ENCODE measurements at regions not wholly inside any gene's neighbourhood (a gene's known extent, or its start where the extent isn't known, plus 50 kb on each side); places are given as distances from the start of the nearest gene placed in this dataset.

DNA sequence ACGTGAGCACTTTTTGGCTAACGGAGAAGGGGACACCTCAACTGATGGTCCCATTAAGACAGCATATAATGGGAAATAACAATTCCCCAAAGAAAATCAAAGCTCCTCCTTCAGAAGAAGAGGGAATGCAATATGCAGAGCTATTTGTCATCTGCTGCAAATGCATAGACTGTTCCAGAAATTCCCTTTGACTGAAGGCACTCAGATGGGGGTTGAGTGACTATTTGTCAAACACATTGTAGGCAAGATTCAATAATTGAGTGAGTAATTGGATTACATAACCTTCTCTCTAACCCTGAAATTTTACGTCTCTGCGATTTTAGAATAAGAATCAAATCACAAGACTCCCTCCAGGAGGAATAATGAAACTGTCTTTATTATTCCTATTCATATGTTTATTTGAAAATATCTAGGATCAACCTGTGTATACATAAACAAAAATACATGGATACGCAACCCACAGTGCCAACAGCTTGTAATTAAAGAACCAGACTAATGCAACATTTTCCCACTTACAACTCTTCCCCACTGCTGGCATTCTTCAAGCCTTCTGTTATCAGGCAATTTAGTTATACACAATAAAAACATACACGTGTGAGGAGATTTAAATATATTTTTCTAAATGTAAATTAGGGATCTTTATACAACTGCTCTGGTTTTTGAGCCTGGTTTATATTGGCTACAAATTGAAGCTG lies 256.6 kb downstream of the GBA3 start:
- DNase-seq (ENCODE audit: low read depth): no peak

DNA sequence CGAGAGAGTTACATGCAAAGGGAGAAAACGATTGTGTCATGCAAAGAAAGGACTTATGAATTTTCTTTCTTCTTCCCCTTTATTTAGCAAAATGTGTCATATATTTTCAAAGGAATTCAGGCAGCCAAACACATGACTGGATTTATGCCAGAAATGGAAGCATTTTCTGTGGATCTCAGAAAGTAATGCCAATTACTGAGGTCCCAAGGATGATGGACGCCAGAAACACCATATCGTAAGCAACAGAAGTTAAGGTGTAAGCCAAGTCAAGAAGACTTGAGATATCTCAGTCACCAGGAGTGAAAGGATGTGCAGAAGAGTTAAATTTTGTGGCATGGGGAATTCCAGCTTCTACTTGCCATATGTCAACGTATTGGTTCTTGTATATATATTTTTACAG lies 255.1 kb downstream of the GBA3 start:
- DNase-seq (ENCODE audit: low read depth): no peak

DNA sequence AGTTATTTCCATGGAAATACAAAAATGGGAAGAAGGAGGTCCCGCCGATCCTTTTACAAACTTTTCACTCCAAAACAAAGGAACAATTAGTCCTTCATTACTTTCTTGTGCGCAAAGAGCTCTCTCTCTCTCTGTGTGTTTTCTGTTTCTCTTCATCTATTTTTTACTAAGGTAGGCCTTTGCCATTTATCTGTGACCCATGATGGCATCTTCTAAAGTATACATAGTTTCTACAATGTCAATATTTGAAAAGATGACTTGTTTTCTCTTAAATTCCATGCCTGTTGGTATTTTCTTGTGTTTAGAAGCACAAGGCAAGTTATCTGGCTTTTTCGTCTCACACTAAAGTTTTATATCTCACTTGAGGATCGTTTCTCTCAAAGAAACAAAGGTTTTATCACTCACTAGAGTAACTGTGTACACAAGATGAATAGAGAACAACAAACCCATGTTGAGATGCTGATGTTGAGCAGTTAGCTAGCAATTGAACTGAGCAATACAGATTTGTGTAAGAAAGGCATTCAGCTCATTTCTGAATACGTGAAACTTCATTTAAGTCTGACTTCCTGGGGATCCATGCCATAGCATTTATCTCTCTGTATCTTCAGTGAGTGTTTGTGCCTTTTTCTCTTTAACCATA lies 250.3 kb downstream of the GBA3 start:
- DNase-seq (ENCODE audit: low read depth): no peak

DNA sequence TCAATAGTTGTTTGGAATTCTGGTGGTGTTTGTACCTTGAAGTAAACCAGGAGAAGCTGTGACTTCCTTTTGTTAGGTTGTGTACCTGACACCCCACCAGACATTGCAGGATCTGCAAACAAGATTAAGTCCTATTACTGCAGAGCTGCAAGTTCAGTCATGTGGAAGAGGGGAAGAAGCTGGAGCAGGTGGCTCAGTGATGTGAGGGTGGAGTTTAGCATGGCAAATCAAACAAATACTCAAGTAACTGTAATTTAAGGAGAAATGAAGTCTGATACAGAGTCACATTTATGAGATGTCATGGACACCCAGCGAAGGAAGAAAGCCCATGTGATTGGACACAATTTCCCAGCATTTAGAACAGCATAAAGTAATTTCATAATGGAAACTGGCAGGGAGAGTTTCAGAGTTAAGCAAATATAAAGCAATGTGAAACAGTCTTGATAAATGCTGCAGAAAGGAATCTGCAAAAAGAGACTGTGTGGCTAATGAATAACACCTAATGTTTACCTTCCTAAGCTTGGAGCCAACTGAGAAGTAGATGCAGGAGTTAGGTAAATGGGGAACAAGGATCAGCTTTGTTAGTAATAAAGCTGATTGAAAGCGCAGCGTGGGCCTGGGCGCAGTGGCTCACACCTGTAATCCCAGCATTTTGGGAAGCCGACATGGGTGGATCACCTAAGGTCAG lies 249.1 kb downstream of the GBA3 start:
- no peak for DNase-seq (ENCODE audit: low read depth)

DNA sequence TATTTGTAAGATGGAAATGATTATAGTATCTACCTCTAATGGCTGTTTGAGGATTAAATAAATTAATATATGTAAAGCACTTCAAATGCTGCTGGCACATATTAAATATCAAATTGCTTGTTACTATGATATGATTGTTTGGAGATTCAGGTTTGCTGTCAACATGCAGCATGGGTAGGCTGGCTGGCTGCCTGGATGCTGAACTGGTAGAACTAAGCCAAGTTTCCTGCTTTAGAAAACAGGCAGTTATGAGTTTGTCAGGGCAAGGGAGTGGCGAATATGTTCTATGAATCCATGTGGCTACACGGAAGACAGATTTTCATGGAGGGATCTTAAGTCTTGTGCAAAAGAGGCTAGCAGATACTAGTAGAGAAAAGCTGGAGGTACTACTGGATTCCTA lies 239.6 kb downstream of the GBA3 start:
- DNase-seq (ENCODE audit: low read depth): no peak

DNA sequence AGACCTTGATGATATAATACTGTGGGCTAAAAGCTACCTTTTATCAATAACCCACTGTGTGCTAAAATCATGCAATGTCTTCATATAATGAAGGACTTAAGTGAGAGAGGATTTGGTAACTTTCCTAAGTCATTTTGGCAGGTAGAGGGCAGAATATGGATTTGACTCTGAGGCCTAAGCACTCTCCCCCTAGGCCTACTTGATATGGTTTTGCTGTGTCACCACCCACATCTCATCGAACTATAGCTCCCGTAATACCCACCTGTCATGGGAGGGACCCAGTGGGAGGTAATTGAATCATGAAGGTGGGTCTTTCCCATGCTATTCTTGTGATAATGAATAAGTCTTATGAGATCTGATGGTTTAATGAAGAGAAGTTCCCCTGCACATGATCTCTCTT lies 229.7 kb downstream of the GBA3 start:
- DNase-seq (ENCODE audit: low read depth): no peak

DNA sequence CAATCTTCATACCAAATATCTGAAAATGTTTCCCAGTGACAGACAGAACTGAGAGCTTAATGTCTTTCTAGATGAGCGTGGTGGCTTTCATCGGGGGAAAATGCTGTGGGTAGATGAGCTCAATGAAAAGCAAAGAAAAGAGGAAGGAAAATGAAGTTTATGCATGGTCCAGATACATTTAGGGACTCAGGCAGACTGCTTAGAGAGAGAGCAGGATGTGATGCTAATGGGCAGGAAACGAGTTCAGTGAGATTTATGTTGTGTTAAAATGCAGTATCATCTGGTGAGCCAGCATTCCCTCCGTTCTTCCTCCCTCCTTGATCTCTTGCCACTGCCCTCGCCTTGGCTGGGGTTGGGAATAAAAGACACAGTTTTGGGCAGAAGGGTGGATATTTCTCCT lies 229.2 kb downstream of the GBA3 start:
- no peak for DNase-seq (ENCODE audit: low read depth)

DNA sequence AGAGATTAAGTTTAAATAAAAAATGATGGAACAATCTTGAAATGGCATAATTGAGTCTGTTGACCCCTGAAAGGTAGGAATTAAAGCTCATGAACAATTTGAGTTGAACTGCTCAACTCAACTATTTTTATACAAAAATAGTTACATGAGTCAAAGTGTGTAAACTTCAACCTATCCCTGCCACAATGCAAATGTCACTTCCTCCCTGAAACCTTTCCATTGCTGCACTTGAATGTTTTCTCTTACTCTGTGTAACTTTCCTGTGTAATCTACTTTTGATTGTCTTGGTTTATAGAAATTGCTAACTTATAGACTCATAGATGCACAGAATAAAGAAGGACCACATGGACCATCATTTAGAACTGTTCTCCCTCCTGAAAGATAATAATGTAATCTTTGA lies 218.5 kb downstream of the GBA3 start:
- DNase-seq (ENCODE audit: low read depth): no peak

DNA sequence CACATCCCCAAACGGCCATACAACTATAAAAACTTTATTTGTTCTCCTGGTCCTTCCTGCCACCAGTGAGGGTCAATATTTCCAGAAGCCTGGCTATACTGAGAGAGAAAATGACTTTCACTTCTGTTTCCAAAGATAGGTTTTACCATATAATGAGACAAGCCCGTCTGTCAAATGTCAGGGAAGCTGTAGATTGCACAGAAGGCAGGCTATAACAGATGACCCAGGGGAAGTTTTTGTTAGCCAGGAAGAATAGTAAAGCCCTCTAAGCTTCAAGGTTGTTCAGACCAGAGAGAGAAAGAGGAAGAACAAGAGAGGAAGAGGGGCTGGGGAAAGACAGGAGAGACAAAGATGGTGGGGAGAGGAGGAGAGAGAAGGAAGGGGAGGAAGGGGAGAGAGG lies 217.5 kb downstream of the GBA3 start:
- no peak for DNase-seq (ENCODE audit: low read depth)

DNA sequence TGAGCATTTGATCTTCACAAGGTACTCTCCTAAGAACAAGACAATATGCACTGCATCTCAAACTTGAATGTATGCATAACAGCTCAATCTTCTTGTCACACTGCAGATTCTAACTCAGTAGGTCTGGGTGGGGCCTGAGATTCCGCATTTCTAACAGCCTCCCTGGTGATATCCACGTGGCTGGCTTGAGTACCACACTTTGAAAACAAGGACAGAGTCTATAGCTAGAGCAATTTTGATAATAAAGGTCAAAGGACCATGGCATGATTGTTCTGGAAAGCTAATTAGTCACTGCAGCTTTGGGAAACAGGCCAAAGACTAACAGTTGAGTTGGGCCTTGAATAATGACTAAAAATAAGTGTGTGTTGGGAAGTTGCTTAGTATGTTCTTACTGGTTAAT lies 213.3 kb downstream of the GBA3 start:
- DNase-seq (ENCODE audit: low read depth): no peak

DNA sequence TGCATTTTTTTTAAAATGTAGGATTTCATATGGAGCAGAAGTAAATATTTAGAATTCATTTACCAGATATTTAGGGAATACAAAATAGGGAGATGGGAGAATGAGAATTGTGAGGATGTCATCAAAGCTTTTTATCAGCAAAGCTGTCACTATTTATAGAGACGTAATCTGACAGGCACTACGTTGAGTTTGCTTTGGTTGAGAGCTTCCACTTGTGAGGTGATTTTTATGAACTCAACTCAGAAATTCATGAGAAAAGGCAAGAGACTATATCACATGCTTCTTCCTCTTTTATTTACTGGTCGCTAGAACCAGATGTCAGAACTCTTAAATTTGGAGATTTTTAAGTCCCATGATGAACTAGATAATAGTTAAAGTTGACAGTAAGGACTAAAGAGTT lies 211.2 kb downstream of the GBA3 start:
- DNase-seq (ENCODE audit: low read depth): no peak

DNA sequence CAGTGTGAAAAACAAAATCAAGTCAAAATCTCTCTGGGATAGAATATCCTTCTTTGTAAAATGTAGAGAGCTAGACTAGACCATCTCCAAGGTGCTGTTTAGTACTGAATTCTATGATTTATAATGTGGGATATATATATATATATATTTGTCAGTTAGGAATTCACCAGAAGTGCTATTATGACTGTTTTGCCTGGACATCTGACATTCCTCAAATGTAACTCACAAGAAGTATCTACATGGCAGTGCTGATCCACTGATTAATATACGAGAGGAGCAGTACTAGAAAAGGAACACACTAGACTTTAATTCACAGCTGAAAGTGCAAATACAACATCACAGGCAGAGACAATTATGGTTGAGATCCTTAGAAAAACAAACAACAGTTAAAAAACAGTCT lies 208.9 kb downstream of the GBA3 start:
- DNase-seq (ENCODE audit: low read depth): peak; percentile 2

DNA sequence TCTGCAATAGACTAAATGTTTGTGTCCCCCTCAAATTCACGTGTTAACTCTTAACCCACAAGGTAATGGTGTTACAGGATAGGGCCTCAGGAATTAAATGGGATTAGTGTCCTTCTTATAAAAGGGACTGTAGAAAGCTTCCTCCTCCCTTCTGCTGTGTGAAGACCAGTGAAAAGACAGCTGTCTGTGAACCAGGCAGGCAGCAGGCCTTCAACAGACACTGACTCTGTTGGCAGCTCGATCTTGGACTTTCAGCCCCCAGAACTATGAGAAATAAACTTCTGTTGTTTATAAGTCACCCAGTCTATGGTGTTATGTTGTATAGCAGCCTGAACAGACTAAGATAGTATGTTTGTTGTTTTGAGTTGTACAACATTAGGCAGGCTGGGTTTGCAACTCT lies 208.1 kb downstream of the GBA3 start:
- no peak for DNase-seq (ENCODE audit: low read depth)

DNA sequence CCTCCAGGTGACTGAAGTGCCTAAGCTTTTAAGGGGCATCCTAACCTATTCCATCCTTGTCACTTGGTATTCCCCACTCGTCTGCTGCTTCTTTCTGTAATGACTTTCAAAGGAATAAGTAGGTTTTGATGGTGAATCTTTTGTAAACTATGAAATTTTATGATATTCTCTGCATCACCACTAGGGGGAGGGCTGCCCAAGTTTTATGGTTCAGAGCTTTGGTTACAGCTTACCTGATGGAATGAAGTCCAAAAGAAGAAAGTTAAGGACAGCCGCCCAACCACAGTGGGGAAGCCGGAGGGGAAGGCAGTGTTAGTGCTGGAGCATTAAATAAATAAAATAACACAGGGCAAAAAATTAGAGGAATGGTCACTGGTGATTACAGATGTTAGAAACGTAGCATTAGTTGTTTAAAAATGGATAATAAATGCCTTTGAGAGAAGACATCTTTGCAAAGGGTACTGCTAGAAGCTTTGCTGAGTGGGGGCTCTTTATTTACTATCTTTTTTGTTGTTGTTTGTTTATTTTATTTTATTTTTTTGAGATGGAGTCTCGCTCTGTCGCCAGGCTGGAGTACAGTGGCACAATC lies 204.9 kb downstream of the GBA3 start:
- DNase-seq (ENCODE audit: low read depth): peak; percentile 19

DNA sequence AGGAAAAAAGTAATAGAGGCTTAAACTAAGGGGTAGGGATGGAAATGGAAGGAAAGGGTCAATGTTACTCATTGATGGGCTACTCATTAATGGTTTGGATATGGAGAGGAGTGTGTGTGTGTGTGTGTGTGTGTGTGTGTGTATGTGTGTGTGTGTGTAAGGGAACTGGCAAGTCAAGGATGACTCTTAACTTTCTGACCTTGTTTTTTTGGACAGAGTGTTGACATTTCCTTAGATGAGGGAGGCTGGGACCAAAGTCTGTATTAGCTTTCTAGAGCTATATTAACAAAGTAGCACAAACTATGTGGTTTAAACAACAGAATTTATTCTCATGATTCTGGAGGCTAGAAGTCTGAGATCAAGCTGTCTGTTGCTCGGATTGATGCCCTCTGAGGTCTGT lies 202.7 kb downstream of the GBA3 start:
- no peak for DNase-seq (ENCODE audit: low read depth)

DNA sequence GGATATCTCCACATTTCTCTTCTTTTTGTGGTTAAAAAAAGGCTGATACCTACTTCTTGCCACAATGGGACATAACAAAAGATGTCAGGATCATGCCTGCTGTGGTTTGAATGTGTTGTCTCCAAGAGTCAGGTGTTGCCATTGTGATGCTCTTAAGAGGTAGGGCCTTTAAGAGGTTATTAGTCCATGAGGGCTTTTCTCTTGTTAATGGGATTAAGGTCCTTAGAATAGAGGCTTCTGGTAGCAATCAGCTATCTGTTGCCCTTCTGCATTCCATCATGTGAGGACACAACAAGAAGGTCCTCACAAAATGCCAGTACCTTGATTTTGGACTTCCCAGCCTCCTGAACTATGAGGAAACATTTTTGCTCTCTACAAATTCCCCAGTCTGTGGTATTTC lies 191.4 kb downstream of the GBA3 start:
- no peak for DNase-seq (ENCODE audit: low read depth)

DNA sequence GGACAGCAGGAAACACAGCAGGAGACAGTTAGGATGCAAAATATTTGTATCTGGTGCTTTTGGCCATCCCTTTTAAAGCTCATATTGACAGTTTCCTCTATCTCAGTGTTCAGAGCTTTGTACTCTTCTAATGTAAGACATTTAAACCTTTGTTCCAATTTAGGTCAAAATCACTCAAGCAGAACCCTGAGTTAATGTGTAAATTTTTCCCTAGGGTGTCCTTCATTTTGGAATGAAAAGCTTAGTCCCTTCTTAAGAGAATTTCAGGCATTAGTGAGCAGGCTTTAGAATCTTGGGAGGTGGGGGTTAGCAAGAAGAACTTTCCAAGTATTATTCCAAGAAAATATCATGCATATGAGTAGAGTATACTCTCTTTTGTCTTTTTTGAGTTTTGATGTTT lies 188.7 kb downstream of the GBA3 start:
- DNase-seq (ENCODE audit: low read depth): no peak

DNA sequence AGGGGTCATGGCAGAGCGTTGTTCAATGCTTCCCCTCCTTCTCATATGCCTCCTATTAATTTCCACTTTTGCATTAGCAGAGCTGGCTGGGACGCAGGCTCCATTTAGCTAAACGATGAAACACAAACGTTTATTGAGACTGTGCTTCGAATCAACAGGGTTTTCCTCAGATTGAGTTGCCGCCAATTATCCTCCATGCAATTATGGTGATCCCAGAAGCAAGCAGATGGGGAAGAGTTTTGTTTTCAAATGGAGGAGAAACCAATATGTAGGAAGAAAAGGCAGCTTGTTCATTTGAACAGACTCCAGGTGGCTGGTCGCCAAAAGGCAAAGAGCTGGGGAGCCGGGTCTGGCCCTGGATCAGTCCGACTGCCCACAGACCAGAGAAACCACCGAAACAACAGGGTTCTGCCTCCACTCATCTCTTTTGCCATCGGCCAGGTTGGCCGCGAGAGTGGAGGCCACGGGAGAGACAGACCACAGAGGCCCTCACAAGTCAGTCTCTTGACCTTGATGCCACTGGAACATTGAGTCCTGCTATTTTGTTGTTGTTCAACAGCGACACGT lies 184.8 kb downstream of the GBA3 start:
- no peak for DNase-seq (ENCODE audit: low read depth)

DNA sequence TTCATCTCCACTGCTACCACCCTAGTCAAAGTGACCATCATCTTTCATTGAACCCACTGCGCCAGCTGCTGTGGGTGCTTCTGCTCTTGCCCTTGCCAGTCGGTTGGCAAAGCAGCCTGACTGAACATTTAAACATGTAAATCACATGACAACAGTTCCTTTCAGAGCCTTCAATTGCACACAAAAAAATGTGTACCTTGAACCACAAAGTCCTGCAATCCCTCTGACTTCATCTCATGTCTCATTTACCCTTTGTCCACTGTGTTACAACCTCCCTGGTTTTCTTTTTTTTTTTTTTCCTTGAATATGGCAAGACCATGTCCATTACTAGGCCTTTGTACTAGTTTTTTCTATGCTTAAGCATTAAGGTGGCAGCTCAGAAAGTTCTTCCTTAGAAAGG lies 183.5 kb downstream of the GBA3 start:
- DNase-seq (ENCODE audit: low read depth): no peak

DNA sequence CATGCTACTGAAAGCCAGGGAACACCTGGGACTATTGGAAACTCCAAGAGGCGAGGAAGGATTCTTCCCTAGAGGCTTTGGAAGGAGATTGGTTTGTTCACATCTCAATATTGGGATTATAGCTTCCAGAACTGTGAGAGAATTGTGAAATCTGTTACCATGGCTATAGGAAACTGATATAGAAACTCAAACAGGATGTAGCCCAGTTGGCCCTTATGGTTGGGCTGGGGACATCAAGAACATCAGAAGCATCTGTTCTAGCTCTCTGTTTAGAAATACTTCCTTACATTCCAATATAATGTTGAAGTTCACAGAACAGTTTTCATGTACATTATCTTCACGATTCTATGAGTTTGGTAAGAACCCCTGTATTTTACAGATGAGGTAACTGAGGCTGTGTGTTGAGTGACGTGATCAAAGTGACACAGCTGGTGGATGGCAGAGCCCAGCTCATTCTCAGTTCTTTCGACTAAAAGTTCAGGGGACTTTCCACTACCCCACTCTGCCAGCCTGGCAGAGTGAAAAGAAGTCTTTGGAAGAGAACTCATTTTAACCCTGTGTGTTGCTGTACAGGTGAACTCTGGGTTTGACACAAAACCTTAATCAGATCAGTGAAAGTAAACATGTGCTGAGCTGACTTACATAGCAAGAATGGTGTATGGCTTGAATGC lies 183.0 kb downstream of the GBA3 start:
- DNase-seq (ENCODE audit: low read depth): no peak

DNA sequence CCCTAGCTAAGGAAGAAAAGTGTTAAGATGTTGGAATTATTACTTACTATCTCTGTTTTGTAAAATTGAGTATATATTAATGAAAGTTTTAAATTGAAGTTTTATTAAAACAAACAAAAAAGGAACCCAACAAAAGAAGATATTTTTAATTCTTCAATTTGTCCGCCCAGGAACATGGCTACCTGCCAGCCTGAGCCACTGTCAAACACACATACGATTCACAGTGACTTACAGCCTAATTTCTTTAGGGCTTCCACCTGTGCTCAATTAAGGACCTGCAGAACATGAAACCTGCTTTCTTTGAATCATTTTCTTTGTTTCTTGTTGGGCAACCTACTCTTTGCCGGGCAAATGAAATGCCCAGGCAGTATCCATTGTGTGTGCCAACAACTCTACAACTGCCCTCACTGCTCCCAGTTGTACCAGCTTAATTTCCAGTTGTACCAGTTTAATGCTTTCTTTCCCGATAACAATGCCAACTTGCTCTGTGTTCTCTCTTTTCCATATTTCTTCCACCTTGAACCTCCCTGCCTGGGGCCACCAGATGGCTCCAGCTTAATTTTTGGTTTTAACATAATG lies 181.7 kb downstream of the GBA3 start:
- no peak for DNase-seq (ENCODE audit: low read depth)

DNA sequence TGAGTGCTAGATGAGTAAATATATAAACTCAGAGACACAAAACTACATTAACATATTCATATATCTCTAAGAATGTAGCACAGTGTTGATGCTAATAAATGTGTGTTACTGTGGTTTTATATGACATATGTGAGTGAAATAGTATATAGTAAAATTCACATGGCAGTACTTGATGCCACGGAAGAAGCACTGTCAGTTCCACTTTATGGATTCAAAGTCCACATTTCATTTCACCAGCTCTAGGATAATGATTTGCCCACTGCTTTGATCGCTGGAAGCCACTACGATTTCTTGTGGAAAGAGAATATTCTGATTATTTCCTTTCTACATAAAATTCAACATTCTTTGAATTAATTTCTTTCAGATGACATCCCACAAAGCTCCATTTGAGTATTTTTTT lies 181.2 kb downstream of the GBA3 start:
- DNase-seq (ENCODE audit: low read depth): no peak

Measured in ELR (cell line).